ENCODE measurements at regions not wholly inside any gene's neighbourhood (a gene's known extent, or its start where the extent isn't known, plus 50 kb on each side); places are given as distances from the start of the nearest gene placed in this dataset.

DNA sequence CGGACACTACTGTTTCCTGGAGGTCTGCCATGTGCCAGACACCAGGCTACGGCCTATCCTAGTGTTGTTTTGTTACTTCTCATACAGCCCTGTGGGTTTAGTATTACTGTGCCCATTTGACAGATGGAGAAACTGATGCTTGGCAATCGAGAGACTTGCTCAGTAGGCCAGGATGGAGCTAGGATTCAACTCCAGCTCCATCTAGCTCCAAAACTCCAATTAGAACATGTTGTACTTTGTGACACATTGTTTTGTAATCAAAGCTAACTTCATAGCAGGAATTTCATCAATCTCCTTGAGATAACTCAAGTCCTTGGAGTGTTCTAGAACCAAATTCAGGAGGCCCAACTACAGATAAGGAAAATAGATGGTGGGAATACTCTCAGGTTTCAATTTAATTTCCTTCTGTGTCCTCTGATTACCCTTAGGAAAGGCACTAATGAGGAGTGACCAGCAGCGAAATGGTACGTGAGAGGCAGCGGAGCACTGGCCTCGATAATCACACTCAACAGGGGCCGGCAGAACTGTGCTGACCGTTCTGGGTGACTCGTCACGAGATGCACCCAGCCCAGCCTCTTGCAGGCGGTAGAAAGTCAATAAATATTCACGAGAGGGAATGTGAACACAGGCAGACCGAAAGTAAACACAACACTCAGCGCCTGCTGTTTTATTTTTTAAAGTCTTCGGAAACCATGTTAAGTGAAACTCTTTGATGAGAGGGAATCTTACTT lies 269.6 kb upstream of the NEBL start:
- DNase-seq: no peak

DNA sequence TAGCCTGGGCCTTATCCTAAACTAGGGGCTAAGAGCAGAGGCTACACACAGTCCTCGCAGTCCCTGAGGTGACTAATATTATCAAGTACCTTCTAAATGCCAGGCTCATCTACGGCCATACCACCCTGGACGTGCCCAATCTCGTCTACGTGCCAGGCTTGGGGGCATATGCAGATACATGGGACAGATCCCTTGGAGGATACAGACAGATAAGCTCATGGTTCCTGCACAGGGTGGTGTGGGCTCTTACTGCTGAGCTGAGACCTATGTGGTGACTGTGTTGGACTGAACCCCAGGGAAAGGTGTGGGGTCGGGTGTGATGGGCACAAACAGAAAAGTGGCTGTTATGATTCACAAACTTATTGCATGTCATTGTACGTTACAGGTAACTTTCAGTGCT lies 268.4 kb upstream of the NEBL start:
- DNase-seq: no peak

DNA sequence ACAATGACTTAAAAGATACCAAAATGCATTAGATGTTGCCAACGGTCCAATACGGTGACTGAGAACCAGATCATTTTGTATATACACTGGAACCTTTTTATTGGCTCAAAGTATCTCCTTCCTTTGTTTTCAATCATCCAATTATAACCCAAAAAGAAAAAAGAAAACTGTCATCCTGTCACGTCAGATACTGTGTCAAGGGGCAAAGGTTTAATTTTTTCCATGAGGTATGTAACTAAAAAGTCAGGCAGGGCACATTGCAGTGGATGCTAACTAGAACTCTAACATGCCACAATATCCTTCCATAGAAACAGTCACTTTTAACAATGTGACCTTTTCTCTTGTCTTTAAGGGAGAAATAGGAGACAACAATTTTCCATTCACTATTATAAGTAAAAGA lies 267.6 kb upstream of the NEBL start:
- DNase-seq: no peak

DNA sequence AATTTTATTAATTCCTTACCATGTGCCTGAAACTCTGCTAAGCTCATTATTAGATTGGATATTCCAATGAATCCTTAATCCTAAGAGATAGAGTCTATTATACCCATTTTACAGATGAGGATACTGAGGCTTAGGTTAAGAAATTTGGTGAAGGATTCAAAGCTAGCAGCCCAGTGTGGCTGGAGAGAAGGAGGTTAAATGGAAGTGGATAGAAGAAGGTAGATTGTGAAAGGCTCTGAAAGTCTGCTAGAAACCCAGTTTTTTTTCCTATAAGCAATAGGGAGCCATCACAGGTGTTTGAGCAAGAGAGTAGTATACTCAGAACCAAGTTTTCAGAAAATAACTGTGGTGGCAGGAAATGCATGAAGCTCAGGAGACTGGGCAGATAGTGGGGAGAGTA lies 265.8 kb upstream of the NEBL start:
- DNase-seq: no peak

DNA sequence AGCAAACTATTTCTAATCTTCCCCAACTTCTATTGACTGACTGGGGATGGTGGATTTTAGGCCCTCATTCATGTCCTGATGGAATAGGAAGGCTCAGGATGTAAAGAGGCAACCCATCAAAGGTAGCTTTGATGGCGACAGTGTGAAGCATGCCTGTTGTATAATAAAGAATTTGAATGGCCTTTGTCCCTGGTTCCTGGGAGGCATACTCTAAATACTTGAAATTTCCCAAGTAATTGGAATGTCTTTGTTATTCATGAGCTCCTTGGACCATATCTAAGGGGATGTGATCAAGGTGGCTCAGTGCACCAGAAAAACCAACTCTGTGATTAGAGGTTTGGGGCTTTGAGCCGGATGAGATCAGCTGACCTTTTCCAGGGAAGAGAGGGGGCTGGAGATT lies 264.5 kb upstream of the NEBL start:
- no peak for DNase-seq

DNA sequence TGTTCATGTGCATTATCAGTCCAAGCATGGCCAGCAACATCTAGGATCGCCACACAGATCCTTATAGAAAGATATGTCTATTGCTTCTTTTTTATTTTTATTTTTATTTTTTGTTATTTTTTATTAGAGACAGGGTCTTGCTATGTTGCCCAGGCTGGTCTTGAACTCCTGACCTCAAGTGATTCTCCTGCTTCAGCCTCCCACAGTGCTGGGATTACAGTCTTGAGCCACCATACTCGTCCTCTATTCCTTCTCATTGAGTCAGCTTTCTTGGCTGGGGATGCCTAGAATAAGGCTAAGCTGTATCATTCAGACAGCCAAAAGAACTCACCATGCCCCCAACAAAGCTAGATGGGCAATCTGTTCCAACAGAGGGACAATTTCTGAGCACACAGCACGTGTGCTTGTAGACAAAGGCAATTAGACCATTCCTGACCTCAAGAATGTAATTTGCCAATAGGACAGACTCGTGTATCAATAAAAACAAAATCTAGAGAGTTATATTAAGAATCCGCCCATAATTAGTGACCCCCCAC lies 264.0 kb upstream of the NEBL start:
- DNase-seq: no peak

DNA sequence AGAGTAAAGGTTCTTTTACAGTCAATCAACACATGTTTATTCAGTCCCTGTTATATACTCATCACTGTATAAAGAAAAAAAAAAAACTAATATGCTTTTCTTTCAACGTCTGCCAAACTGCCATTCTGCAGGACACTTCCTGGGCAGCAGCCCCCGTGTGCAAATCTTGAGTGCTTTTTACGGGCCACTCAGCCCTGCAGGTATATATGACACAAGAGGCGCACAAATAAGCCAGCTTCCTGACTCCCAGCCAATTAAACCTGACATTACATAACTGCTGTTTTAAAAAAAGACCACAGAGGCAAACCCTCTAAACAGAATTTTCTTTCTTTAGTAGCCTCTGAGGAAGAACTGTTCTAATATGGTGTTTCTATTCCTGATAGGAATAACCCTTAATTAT lies 263.0 kb upstream of the NEBL start:
- DNase-seq: no peak

DNA sequence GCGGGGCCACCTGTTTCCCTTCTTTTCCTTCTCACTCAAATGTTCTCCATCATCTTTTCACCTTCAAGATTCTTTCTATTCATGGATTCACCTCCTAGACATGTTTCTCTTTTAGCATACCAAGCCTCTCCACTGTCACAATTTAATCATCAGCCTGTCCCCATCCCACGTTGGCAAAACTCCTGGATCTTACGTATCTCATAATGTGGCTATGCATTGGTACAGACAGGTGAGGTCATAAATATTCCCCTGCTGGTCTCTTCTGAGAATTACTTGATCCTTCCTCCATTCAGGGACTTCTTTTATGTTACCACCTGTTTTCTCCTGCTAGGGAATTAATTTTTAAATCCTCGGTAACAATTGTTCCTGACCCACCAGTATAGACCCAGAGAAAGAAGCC lies 262.6 kb upstream of the NEBL start:
- no peak for DNase-seq

DNA sequence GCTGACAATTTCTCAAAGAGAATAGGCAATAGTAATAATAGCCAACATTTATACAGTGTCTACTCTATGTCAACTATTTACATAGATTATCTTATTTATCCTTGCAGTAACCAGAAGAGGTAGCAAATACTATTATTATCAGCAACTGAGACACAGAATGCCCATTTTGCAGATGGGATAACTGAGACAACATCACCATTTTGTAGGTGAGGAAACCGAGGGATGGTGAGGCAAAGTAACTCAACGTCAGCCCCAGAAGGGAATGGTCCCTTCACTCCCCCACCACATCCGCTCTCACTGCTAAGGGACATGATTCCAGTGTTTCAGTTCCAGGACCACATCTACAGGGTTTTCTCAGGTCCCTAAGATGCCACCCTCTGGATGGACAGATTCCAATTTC lies 261.2 kb upstream of the NEBL start:
- no peak for DNase-seq

DNA sequence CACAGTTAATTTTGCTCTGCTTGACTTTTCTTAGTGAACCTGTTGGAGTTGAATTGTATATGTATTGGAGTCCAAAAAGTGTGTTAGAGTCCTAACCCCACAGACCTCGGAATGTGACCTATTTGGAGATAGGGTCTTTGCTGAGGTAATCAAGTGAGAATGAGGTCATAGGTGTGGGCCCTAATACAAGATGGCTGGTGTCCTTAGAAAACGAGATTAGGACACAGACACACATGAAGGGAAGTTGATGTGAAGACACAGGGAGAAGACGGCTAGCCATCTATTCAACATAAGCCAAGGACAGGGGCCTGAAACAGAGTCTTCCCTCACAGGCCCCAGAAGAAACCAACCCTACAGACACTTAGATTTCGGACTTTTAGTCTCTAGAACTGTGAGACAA lies 260.6 kb upstream of the NEBL start:
- no peak for DNase-seq

DNA sequence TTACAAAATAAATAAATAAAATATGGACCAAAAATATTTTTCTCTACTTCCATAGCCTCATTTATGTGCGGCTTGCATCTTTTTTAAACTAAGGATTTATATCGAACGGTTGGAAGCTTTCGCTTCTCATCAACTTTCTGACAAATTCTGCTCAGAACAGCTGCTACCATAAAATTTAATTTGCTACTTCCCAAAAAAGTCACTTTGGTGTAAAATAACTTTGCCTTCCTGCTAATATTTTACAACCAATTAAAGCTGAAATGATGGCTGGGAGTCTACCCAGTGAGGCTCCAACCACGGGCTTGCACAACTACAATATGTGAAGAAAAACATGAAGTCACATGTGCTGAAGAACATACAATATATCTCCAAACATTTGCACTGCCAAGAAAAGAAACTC lies 253.1 kb upstream of the NEBL start:
- DNase-seq: no peak

DNA sequence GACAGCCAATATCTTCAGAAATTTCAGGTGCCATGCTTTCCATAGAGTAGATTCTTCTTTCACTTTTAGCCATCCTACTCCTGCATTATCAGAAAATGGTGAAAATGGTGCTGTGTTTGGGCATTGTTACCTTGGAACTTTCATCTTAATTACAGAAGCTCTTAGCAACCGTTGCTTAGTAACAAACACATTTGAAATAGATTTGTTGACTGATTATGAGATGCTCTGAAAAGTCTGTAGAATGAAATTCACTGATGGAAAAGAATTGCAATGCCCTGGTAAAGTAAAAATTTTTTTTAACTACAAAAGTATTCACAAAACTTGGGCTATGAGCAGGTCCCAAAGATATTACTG lies 249.3 kb upstream of the NEBL start:
- no peak for DNase-seq

DNA sequence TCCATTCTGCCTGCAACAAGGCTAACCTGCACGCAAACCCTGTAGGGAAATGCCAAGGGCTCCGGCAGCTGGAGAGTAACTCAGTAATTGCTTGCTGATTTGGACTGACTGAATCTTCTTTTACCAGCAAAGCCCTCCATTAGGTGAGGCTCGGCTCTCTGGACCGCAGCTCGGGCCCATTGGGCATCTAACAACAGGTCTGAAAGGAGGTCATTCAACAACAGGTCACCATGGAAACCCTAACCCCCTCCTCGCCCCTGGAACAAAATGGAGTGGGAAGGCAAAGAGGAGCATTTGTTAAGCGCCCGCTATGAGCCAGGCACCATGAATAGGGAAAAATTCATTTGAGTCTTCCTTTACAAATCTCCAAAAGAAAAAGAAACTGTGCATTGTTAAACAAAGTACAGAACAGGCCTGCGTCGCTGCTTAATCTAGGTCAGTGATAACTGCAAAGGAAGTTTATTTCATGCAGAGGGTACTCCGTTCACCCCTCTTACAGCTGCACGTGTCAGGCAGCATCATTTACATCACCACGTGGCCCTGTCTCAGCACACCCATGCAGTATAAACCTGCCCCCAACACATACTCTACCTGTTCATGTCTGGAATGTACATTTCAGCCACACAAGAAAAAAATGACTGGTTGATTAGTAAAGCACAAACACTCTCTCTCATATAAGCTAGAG lies 248.8 kb upstream of the NEBL start:
- DNase-seq: no peak

DNA sequence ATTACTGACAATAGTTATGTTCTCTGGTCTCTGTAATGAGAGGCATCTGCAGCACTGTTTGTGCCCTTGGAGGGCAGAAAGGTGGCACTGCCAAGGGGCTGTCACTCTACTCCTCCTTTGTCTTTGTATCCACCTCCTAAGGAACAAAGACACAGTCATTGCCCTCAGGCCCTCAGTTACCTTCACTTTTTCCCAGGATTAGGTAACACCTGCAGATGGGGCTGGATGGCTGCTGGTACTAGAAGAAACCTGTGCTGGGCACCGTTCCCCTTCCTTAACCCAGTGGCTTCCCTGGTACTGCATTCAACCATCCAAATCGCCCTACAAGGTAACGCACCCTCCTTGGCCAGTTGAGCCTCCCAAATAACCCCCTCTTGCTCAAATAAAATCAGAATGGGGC lies 246.9 kb upstream of the NEBL start:
- no peak for DNase-seq

DNA sequence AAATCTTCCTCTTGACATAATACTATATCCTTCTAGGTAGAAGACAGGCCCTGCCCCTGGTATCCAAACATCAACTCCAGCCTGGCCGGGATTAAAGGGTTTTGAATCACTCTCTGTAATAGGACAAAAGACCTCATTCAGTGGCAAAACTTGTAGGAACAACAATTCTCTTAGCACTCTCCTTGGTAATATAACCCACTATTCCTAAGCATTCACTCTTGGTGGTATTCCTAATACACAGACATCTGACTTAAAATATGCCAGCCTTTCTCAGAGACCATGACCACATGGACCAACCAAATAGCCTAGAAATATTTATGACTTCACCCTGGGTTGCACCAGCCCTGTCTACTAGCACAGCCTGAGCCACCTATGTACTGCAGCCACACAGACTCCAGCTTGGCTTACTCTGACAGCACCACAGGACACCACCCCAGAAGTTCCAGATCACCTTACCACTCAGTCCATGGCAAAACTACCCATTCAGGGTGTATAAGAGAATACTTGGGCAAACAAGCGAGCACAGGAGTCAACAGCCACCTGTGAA lies 244.9 kb upstream of the NEBL start:
- no peak for DNase-seq

DNA sequence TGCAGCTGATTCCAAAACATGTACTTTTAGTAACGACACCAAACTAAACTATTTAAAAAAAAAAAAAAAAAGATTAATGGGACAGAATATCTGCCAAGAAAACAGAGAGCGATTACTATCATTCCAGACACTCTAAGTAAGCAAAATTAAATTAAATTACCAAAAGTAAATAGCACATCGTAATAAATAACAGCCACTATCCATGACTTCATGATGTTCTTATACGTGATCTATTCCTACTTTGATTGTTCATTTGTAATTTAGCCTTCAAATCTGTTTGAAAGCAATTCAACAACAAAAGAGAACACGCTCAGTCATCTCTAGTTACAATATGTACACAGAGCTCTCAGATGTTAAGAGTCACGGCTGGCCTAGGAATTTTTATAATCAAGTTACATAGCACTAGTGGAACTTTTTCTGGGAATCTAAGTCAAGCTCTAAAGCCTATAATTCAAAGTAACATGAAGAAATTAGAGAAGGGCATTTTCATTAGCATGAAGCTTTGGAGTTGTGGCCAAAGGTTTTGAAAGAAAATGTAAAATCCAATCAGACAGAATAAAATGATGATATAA lies 241.7 kb upstream of the NEBL start:
- DNase-seq: no peak

DNA sequence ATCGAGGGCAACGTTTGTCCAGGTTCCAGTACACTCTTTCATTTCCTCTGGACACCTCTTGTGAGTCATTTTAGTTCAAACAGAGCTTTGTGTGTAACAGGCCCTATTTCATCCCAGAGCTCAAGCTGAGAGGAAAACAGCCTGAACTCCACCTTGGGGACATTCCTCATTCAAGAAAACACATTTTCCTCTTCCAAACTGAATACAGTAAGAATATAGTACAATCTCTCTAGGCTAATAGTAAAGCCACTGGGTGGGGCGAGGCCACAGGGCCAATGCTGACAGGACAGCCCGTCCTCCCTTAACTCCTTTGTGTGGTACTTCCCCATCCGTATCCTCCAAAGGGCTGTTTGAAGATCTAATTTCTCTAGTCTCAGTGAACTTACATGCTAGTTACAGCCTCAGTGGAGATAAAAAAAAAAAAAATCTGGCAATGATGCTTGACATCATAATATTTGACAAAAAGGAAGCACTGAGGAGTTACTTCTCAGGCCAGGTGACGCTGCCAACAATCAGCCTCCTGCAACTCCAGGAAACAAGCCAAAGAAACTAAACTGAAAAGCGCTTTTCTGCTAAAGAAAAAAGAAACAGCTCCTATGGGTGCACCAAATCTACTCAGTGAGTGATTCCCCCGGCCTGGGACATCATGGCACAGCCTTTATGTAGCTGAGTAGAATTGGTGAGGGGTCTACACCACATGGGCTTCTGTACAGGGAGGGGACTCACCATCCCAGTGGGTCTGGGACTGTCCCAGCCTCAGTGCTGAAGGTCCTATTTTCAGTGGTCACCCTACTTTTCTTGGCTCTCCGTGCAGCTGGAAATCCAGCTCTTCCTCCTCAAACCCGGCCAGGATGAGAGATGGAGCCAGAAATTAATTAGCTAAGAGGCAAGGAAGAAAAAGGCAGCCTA lies 238.2 kb upstream of the NEBL start:
- no peak for DNase-seq

DNA sequence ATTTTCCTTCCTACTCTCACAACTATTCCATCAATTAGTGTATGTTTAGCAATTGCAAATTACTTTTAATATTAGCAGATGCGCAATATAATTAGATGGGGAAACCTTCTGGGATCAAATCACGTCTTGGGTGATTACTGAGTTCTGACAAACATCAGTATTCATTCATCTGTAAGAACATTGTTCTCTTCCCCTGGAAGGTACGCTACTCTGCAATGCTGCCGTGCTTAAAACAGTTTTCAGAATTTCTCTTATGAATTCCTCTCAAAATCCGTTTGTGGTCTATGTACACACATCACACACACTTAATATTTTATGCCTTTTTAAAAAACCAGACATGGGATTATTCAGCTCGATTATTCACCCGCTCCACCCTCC lies 237.5 kb upstream of the NEBL start:
- no peak for DNase-seq

DNA sequence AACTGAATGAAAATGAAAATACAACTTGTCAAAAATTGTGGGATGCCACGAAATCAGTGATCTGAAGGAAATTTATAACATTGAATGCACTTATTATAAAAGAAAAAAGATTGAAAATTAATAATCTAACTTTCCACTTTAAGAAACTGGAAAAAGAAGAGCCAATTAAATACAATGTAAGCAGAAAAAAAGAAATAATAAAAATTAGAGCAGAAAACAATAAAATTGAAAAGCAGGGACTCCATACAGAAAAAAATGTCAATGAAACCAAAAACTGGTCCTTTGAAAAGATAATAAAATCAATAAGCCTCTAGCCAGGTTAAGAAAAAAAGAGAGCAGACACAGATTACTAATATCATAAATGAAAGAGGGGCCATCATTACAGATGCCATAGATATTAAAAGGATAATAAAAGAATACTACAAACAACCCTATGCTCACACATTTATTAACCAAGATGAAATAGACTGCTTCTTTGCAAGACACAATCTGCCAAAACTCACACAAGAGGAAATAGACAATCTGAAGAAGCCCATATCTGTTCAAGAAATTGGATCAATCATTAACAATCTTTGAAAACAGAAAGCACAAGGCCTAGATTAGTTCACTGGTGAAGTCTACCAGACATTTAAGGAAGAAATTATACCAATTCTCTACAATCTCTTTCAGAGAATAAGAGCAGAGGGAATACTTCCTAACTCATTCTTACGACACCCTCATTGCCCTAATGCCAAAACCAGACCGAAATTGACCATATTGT lies 233.8 kb upstream of the NEBL start:
- no peak for DNase-seq

DNA sequence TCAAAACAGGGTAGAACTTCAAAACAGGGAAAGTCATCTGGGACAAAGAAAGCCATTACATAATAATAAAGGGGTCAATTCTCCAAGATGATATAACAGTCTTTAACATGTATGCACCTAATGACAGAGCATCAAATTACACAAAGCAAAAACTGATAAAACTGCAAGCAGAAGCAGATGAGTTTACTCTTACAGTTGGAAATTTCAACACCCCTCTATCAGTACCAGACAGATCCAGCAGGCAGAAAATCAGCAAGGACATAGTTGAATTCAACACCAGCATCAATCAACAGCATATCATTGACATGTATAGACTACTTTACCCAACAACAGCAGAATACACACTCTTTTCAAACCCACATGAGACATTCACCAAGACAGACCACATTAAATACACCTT lies 233.0 kb upstream of the NEBL start:
- no peak for DNase-seq

DNA sequence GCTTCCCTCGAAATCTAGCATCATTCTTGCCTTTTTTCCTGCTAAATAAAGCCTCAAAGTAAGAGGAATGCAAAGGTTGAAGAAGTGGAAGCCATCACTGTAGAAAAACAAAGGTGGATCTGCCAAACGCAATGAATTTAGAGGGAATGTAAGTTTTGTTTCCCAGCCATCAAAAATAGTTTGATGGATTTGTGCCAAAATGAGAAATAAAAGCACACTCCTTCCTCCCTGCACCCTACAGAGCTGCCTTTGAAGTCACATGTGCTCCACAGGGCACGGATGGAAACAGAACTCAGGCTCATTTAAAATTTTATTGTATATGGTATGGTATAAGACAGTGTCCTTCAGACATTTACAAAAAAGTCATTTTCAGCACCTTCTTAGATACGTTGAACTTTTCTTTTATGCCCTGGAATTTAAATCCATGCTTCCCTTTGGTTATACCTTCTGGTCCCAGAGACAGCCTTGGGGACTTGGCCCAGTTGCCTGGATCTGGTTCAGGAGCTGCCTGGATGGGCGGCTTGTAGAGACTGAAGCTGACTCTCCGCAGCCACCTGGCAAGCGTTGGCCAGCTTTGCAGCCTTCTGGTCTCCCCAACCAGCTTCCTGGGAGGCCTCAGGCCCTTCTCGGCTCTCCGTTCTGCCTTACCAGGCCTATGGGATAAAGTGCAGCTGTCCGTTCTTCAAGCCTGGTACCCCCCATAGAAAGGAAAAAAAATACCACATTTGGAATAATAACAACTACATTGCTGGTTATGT lies 228.5 kb upstream of the NEBL start:
- no peak for DNase-seq

DNA sequence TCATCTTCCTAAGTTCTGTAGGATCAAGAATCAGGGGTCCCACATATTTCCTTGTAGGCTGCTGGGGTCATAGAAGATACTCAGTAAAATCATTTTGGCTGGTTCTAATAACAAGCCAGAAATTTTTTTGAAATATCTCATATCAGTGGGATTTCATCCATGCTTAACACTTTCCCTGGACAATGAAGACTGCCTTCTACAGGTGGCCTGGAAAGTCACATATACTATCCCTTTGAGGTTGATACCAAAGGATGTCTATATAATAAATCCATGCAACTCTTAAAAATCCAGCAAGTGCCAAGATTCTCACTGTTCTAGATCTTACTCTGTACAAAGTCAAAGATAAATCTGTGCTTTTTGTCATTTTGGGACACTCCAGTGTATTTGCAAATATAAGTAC lies 225.8 kb upstream of the NEBL start:
- DNase-seq: no peak
